ENCODE measurements at regions not wholly inside any gene's neighbourhood (a gene's known extent, or its start where the extent isn't known, plus 50 kb on each side); places are given as distances from the start of the nearest gene placed in this dataset.

DNA sequence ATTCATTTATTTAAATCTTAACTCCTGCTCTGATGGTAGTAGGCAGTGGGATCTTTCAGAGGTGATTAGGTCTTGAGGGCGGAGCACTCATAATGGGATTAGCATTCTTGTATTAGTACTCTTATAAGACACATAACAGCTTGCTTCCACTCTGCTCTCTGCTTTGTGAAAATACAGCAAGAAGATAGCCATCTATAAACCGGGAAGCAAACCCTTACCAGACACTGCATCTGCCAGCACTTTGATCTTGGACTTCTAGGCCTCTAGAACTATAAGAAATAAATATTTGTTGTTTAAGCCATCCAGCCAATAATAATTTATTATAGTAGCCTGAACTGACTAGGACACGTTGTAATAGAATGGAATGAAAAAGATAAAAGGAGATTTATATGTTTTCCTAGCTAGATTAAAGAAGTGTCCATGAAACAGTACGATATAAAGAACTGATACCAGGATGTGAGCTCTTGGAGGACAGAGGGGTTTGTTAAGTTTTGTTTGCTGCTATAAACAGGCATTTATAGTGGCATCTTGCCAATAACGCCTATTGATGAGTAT, 869.9 kb downstream of the MRPL39 start:
- DNase-seq (ENCODE audit: low read depth) = no peak

DNA sequence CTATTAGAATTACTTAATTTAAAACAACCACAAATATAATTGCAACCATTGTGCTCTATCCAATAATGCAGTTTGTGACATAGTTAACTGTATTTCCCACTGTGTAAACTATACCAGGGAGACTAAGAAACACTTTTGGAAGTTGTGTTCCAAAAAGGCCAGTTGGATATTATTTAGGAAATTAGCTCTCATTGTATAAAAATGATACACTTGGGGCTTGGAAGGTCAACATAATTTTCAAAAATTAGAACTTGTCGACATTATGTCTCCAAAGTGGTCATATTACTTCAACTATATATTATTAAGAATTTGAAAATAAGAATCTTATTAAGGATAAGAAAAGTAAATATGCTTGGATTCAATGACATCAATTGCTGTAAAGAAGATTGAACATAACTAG, 876.6 kb downstream of the MRPL39 start:
- no peak for DNase-seq (ENCODE audit: low read depth)

DNA sequence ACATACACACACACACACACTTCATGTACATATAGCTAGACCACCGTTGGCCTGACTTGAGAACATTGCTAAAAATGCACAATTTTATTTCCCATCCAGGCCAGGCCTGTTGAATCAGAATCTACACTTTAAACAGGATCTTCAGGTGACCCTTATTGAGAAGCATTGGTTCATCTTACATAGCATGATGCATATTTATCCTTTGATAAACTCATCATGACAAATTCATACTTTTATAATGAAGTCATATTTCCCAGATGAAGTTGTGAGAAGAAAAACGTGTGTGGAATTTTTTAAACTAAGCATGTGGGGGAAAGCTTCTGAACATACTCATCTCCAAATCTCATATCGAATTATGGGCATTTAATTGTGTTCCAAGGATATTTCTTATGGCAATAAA, 877.7 kb downstream of the MRPL39 start:
- no peak for DNase-seq (ENCODE audit: low read depth)

- no peak for DNase-seq (ENCODE audit: low read depth)
These were observed 879.4 kb downstream of the MRPL39 start for GRCh38 chr21:24727803-24728440.

DNA sequence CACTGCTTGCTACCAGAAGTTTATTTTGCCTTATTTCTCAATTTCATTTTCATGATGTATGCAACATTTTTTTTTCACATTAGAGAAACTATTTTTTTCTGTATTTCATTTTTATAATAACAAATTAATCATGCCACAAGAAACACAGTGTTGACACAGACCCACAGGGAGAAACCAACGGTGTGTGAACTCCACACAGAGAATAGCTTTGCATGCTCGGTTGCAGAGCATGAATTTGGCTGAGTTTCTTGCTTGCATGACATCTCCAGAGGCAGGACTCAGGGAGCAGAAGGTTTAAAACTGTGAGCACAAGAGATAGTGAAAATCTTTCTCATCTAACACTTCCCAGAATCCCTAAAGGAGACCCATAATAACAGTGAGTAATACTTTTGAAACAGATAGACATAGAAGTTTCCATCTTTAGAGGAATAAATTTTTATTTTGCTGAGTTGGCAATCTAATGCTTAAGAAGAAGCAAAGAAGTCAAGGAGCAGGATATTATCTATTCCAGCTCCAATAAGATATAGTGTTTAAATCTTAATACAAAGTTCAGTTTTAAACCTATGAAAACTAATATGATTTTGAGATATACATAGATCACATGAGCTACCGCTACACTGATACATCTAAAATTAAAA, 890.9 kb downstream of the MRPL39 start:
- DNase-seq (ENCODE audit: low read depth) = no peak

DNA sequence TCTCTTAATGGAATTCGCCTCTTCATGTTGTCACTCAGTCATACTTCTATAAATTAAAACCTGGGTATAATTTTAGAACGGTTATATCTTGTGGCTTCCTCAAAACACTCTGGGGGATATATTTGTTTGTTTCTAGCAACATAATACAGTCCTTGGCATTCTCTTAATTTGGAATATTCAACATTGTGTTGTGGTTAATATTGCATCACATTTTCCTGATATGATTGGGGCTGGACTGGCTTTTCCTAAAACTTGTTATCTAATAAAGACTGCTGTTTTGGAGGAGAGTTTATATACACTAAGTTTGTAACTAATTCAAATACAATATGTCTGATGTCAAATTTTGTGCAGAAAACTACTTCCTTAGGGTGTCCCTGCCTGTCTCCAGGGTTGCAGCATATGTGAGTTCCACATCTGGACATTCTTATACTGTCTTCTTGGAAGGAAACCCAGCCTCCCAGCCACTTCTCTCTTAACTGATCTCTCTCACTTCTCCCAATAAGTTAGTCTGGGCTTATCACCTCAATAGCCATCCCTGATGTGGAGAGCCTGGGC, 892.6 kb downstream of the MRPL39 start:
- DNase-seq (ENCODE audit: low read depth) = no peak

DNA sequence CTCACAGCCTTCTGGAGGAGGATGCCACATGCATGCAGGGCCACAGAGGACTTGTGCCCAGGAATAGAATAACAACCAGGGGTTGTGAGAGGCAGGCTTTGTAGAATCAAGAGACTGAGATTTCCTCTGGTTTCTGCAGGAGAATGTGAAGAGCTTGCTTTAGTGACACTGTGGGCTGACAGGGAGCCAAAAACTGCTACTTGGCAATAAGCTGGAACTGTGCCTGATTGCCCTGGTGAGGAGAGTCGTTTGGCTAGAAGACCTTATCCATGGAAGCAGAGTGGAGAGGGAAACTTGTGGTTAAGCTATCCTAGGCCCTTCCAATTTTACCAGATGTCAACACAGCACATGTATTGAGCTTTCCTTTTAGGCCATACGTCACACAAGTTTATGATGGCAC, 902.1 kb downstream of the MRPL39 start:
- DNase-seq (ENCODE audit: low read depth) = no peak

- no peak for DNase-seq (ENCODE audit: low read depth)
These were observed 913.5 kb downstream of the MRPL39 start for GRCh38 chr21:24693779-24694178.

DNA sequence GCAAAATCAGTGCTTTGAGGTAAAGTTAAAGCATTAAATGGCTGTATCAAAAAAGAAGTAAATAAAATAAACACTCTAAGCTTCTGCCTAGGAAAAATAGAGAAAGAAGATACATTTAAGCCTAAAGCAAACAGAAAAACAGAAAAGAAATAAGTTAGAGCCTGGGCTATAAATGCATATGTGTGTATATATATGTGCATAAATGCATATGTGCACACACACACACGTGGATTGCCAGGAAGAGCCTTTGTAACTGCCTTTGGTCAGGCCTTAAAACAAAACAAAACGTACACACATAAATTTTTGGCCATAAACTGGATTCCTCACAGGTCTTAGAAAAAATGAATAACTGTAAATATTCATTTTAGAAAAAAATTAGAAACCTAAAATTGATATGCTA, 925.8 kb downstream of the MRPL39 start:
- no peak for DNase-seq (ENCODE audit: low read depth)

- DNase-seq (ENCODE audit: low read depth) = no peak
These were observed 935.4 kb downstream of the MRPL39 start for GRCh38 chr21:24671901-24672300.

- DNase-seq (ENCODE audit: low read depth) = peak; percentile 1
These were observed 948.4 kb downstream of the MRPL39 start for GRCh38 chr21:24658926-24659325.

- no peak for DNase-seq (ENCODE audit: low read depth)
These were observed 949.3 kb downstream of the MRPL39 start for GRCh38 chr21:24658026-24658425.

GRCh38 chr21:24649691-24650090, 957.6 kb downstream of the MRPL39 start:
- DNase-seq (ENCODE audit: low read depth) = no peak

GRCh38 chr21:24636696-24637095, 970.6 kb downstream of the MRPL39 start:
- DNase-seq (ENCODE audit: low read depth) = peak; percentile 29

DNA sequence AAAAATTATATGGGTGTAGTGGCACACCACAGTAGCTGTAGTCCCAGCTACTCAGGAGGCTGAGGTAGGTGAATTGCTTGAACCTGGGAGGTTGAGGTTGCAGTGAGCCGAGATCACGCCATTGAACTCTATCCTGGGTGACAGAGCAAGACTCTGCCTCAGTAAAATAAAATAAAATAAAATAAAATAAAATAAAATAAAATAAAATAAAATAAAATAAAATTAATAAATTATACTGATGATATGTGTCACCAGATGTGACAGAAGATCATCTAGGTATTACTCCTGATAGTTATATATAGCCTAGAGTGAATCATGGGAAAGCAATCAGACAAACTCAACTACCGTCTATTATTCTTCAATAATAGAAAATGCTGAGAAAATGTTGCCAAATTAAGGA, 972.5 kb downstream of the MRPL39 start:
- no peak for DNase-seq (ENCODE audit: low read depth)

GRCh38 chr21:24628536-24628935, 978.7 kb downstream of the MRPL39 start:
- no peak for DNase-seq (ENCODE audit: low read depth)

DNA sequence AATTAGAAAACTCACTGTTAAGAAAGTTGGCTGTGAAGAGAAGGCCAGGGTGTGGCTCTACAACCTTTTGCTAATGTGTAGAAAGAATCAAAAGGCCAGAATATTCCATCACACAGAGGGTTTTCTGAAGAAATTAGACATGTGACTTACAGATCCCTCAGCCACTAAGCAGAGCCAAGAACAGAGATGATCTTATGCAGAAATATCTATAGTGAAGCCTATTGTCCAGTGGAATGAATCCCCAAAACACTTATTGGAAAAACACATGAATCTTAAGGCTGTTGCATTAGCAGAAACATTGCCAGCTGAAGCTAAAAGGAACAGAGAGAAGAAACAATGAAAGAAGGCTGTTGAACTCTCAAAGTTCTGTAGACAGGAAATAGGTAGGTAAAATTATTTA, 979.2 kb downstream of the MRPL39 start:
- DNase-seq (ENCODE audit: low read depth) = peak; percentile 66

- peak; percentile 8 for DNase-seq (ENCODE audit: low read depth)
These were observed 989.5 kb downstream of the MRPL39 start for GRCh38 chr21:24617819-24618218.

DNA sequence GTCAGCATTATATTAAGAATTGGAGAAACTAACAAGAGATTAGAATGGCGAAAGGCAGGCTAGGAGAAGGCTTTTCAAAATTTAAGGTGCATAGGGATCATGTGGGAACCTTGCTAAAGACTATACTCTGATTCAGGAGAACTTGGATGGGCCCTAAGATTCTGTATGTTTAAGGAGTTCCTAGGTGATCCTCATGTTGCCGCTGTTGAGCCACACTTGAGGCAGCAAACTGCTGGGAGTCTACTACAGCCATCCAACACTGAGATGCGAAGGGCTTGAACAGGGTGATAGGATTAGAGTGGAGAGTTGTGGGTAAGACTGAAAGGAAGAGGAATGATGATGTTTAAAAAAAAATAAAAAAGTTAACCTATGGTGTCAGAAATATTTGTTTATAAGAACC, 1013.2 kb downstream of the MRPL39 start:
- DNase-seq (ENCODE audit: low read depth) = no peak

GRCh38 chr21:24590261-24590660, 1017.0 kb downstream of the MRPL39 start:
- DNase-seq (ENCODE audit: low read depth) = no peak

- DNase-seq (ENCODE audit: low read depth) = no peak
These were observed 1023.8 kb downstream of the MRPL39 start for GRCh38 chr21:24583473-24583872.

- DNase-seq (ENCODE audit: low read depth) = no peak
These were observed 1030.0 kb downstream of the MRPL39 start for GRCh38 chr21:24577301-24577700.

DNA sequence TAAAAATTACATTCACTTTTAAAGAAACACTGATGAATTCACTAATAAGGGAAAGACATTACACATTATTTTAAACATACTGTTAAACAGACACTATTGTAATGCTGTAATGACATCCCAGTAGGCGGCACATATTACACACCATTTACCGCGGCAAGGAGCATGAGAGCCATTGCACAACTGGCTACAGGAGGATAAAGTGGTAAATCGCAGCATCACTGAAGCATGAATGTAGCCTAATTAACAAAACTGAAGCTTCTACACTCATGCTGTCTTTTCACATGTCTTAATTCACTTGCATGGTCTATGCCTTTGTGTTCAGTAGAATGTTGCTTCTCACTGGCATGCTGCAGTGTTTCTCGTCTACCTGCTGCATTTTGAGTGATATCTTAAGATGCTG, 1046.0 kb downstream of the MRPL39 start:
- DNase-seq (ENCODE audit: low read depth) = no peak
